ENCODE measurements at regions not wholly inside any gene's neighbourhood (a gene's known extent, or its start where the extent isn't known, plus 50 kb on each side); places are given as distances from the start of the nearest gene placed in this dataset.

DNA sequence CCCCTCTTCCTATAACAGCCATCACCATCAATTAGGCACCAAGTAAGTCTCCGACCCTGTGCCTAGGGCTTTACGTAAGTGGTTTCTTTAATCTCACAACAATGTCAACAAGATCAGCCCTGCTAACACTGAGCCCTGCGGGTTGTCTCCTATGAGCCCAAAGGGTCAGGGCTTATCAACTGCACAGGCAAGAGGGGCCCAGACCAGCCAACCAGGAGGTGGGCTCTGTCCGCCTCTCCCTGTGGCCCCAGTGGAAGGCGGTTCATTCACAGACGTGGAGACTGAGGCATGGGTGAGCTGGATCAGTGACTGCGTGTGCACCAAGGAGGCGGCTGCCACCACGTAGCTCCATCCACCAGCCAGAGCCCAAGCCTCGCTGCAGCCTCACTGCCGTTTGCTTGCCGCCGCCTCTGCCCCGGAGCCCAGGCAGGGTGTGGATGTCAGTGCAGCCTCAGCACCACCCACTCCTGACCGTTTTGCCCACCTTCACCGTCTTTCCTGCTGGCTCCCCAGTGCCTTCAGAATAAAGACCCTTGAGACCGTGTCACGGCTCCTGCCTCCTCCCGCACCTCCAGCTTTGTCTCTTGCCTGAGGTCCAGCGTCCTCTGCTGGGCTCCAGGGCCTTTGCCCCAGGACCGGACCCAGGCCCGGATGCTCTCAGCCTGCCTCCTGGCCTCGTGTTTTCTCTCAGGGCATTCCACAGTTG is 78.7 kb downstream of the DLL1 start:
- TF ChIP-seq POLR2A (IDR thresholded peaks at IDR 0.05), result no peak
- TF ChIP-seq, protein P1, sequence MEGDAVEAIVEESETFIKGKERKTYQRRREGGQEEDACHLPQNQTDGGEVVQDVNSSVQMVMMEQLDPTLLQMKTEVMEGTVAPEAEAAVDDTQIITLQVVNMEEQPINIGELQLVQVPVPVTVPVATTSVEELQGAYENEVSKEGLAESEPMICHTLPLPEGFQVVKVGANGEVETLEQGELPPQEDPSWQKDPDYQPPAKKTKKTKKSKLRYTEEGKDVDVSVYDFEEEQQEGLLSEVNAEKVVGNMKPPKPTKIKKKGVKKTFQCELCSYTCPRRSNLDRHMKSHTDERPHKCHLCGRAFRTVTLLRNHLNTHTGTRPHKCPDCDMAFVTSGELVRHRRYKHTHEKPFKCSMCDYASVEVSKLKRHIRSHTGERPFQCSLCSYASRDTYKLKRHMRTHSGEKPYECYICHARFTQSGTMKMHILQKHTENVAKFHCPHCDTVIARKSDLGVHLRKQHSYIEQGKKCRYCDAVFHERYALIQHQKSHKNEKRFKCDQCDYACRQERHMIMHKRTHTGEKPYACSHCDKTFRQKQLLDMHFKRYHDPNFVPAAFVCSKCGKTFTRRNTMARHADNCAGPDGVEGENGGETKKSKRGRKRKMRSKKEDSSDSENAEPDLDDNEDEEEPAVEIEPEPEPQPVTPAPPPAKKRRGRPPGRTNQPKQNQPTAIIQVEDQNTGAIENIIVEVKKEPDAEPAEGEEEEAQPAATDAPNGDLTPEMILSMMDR (IDR thresholded peaks at IDR 0.05), result no peak
- no peak for TF ChIP-seq POLR2AphosphoS5 (IDR thresholded peaks at IDR 0.05)
- TF ChIP-seq EP300 (IDR thresholded peaks at IDR 0.05), result no peak

All from upper lobe of left lung (tissue), 4 donors.